ENCODE measurements at regions not wholly inside any gene's neighbourhood (a gene's known extent, or its start where the extent isn't known, plus 50 kb on each side); places are given as distances from the start of the nearest gene placed in this dataset.

DNA sequence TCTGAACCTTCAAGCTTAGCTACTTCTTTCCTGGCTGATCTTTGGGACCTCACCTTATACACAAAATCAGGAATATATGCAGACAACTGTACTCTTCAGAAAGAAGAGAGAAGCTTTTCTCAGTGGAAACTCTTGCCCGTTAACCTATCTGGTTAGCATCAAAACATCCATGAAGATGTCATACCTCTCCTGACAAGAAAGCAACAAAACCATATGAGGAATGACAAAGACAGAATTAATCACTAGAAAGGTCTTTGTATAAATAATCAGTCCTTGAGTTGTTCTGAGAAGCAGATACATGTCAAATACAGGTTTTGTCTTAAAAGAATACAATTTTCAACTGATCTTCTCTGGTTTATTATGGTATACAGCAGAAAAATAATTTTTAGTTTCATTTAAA, 130.8 kb downstream of the FAT4 start:
- ChIA-PET POLR2A (no interaction called here), CTCF (no interaction called here)
- no peaks in the 10 kb centered on the region for H3K36me3 Mint-ChIP-seq
- Histone ChIP-seq H3K4me1 (ENCODE audit: insufficient read depth, low read length) (no peaks in the 10 kb centered on the region), H3K27ac (ENCODE audit: low read depth, low read length) (no peak overlapping the region), H3K36me3 (ENCODE audit: insufficient read depth, low read length) (no peaks in the 10 kb centered on the region), H3K9me3 (ENCODE audit: low read length) (no peaks in the 10 kb centered on the region), H3K4me3 (ENCODE audit: low read length) (no peak overlapping the region), H3K27me3 (ENCODE audit: insufficient read depth, low read length, poor library complexity, severe bottlenecking) (no peaks in the 10 kb centered on the region)
- peaks cover 0 to 17% (median 3%) of the 10 kb centered on the region in 5 donors for H3K9me3 Mint-ChIP-seq
- no peak overlapping the region for H3K27ac Mint-ChIP-seq
- H3K27me3 Mint-ChIP-seq, result no peaks in the 10 kb centered on the region
- H3K4me3 Mint-ChIP-seq, result no peak overlapping the region
- no peak for DNase-seq
- no peaks in the 10 kb centered on the region for H3K4me1 Mint-ChIP-seq

- Histone ChIP-seq H3K4me3 (ENCODE audit: low read length) (no peak overlapping the region), H3K36me3 (ENCODE audit: insufficient read depth, low read length) (no peaks in the 10 kb centered on the region), H3K9me3 (ENCODE audit: low read length) (no peaks in the 10 kb centered on the region), H3K27me3 (ENCODE audit: insufficient read depth, low read length, poor library complexity, severe bottlenecking) (no peaks in the 10 kb centered on the region), H3K4me1 (ENCODE audit: insufficient read depth, low read length) (no peaks in the 10 kb centered on the region), H3K27ac (ENCODE audit: low read depth, low read length) (no peak overlapping the region)
- H3K4me3 Mint-ChIP-seq, result no peak overlapping the region
- H3K36me3 Mint-ChIP-seq, result no peaks in the 10 kb centered on the region
- no peaks in the 10 kb centered on the region for H3K27me3 Mint-ChIP-seq
- peaks cover 3 to 24% (median 10%) of the 10 kb centered on the region in 5 donors for H3K9me3 Mint-ChIP-seq
- no peak overlapping the region for H3K27ac Mint-ChIP-seq
- DNase-seq, result no peak
- ChIA-PET CTCF (no interaction called here), POLR2A (no interaction called here)
- H3K4me1 Mint-ChIP-seq, result no peaks in the 10 kb centered on the region
Observed at GRCh38 chr4:125447551-125448290, 133.0 kb downstream of the FAT4 start.

- Mint-ChIP-seq H3K9me3 (peaks cover 6 to 13% (median 7%) of the 10 kb centered on the region in 5 donors), H3K36me3 (no peaks in the 10 kb centered on the region), H3K4me3 (no peak overlapping the region), H3K27me3 (no peaks in the 10 kb centered on the region), H3K27ac (no peak overlapping the region), H3K4me1 (no peaks in the 10 kb centered on the region)
- POLR2A ChIA-PET, result no interaction called here
- H3K36me3 ChIP-seq (ENCODE audit: insufficient read depth, low read length), result no peaks in the 10 kb centered on the region
- CTCF ChIA-PET, result no interaction called here
- H3K4me3 ChIP-seq (ENCODE audit: low read length), result no peak overlapping the region
- DNase-seq, result no peak
- no peaks in the 10 kb centered on the region for H3K4me1 ChIP-seq (ENCODE audit: insufficient read depth, low read length)
- H3K9me3 ChIP-seq (ENCODE audit: low read length), result no peaks in the 10 kb centered on the region
- H3K27ac ChIP-seq (ENCODE audit: low read depth, low read length), result no peak overlapping the region
- no peaks in the 10 kb centered on the region for H3K27me3 ChIP-seq (ENCODE audit: insufficient read depth, low read length, poor library complexity, severe bottlenecking)
Observed at GRCh38 chr4:125456075-125456474, 141.3 kb downstream of the FAT4 start.

- Mint-ChIP-seq H3K27me3 (no peaks in the 10 kb centered on the region), H3K36me3 (no peaks in the 10 kb centered on the region), H3K4me3 (no peak overlapping the region), H3K4me1 (no peaks in the 10 kb centered on the region), H3K9me3 (peaks cover 0 to 7% (median 3%) of the 10 kb centered on the region in 5 donors), H3K27ac (no peak overlapping the region)
- no peak overlapping the region for H3K4me3 ChIP-seq (ENCODE audit: low read length)
- no peaks in the 10 kb centered on the region for H3K36me3 ChIP-seq (ENCODE audit: insufficient read depth, low read length)
- ChIA-PET CTCF (no interaction called here), POLR2A (no interaction called here)
- H3K4me1 ChIP-seq (ENCODE audit: insufficient read depth, low read length), result no peaks in the 10 kb centered on the region
- no peak for DNase-seq
- no peak overlapping the region for H3K27ac ChIP-seq (ENCODE audit: low read depth, low read length)
- H3K27me3 ChIP-seq (ENCODE audit: insufficient read depth, low read length, poor library complexity, severe bottlenecking), result no peaks in the 10 kb centered on the region
- H3K9me3 ChIP-seq (ENCODE audit: low read length), result no peaks in the 10 kb centered on the region
Observed at GRCh38 chr4:125459531-125459930, 144.8 kb downstream of the FAT4 start.

- no peak overlapping the region for H3K27ac Mint-ChIP-seq
- POLR2A ChIA-PET, result no interaction called here
- H3K4me3 Mint-ChIP-seq, result no peak overlapping the region
Observed at GRCh38 chr4:125461676-125462363, 147.1 kb downstream of the FAT4 start.

GRCh38 chr4:125464146-125464545, 149.4 kb downstream of the FAT4 start:
- Histone ChIP-seq H3K4me3 (ENCODE audit: low read length) (no peak overlapping the region), H3K4me1 (ENCODE audit: insufficient read depth, low read length) (no peaks in the 10 kb centered on the region), H3K27ac (ENCODE audit: low read depth, low read length) (no peak overlapping the region), H3K36me3 (ENCODE audit: insufficient read depth, low read length) (no peaks in the 10 kb centered on the region), H3K9me3 (ENCODE audit: low read length) (no peaks in the 10 kb centered on the region), H3K27me3 (ENCODE audit: insufficient read depth, low read length, poor library complexity, severe bottlenecking) (no peaks in the 10 kb centered on the region)
- no peak overlapping the region for H3K4me3 Mint-ChIP-seq
- peaks cover 2 to 12% (median 3%) of the 10 kb centered on the region in 5 donors for H3K9me3 Mint-ChIP-seq
- POLR2A ChIA-PET, result no interaction called here
- CTCF ChIA-PET, result no interaction called here
- no peaks in the 10 kb centered on the region for H3K4me1 Mint-ChIP-seq
- H3K27me3 Mint-ChIP-seq, result no peaks in the 10 kb centered on the region
- H3K27ac Mint-ChIP-seq, result no peak overlapping the region
- no peaks in the 10 kb centered on the region for H3K36me3 Mint-ChIP-seq
- DNase-seq, result no peak

More at GRCh38 chr4:125461676-125462363, 147.1 kb downstream of the FAT4 start:
- no peak overlapping the region for H3K4me3 ChIP-seq (ENCODE audit: low read length)
- Mint-ChIP-seq H3K36me3 (no peaks in the 10 kb centered on the region), H3K27me3 (no peaks in the 10 kb centered on the region), H3K9me3 (peaks cover 2 to 12% (median 3%) of the 10 kb centered on the region in 5 donors), H3K4me1 (no peaks in the 10 kb centered on the region)
- no peaks in the 10 kb centered on the region for H3K4me1 ChIP-seq (ENCODE audit: insufficient read depth, low read length)
- no peaks in the 10 kb centered on the region for H3K27me3 ChIP-seq (ENCODE audit: insufficient read depth, low read length, poor library complexity, severe bottlenecking)
- no peaks in the 10 kb centered on the region for H3K9me3 ChIP-seq (ENCODE audit: low read length)
- no peak for DNase-seq
- H3K36me3 ChIP-seq (ENCODE audit: insufficient read depth, low read length), result no peaks in the 10 kb centered on the region
- no peak overlapping the region for H3K27ac ChIP-seq (ENCODE audit: low read depth, low read length)
- CTCF ChIA-PET, result no interaction called here

- Mint-ChIP-seq H3K9me3 (peaks cover 0 to 21% (median 3%) of the 10 kb centered on the region in 5 donors), H3K27me3 (no peaks in the 10 kb centered on the region), H3K27ac (no peak overlapping the region), H3K36me3 (no peaks in the 10 kb centered on the region), H3K4me3 (no peak overlapping the region), H3K4me1 (no peaks in the 10 kb centered on the region)
- CTCF ChIA-PET, result no interaction called here
- Histone ChIP-seq H3K4me3 (ENCODE audit: low read length) (no peak overlapping the region), H3K27ac (ENCODE audit: low read depth, low read length) (no peak overlapping the region), H3K36me3 (ENCODE audit: insufficient read depth, low read length) (no peaks in the 10 kb centered on the region), H3K4me1 (ENCODE audit: insufficient read depth, low read length) (no peaks in the 10 kb centered on the region), H3K27me3 (ENCODE audit: insufficient read depth, low read length, poor library complexity, severe bottlenecking) (no peaks in the 10 kb centered on the region), H3K9me3 (ENCODE audit: low read length) (no peaks in the 10 kb centered on the region)
- DNase-seq, result no peak
- POLR2A ChIA-PET, result no interaction called here
Observed at GRCh38 chr4:125481334-125482045, 166.7 kb downstream of the FAT4 start.

DNA sequence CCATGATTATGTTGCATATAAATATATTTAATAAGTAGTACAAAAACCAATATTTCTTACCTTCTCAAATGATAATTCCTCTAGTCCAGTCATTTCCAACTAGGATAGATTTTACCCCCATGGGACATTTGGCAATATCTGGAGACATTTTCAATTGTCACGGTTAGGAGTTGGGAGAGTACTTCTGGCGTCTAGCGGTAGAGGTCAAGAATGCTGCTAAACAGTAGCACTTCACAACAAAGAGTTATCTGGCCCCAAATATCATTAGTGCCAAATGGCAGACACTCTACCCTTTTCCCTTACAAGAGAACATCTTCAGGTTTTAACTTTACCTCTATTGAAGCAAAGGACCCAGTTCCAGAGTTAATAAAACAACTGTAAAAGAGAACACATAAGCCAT, 168.1 kb downstream of the FAT4 start:
- Histone ChIP-seq H3K36me3 (ENCODE audit: insufficient read depth, low read length) (no peaks in the 10 kb centered on the region), H3K4me1 (ENCODE audit: insufficient read depth, low read length) (no peaks in the 10 kb centered on the region), H3K27ac (ENCODE audit: low read depth, low read length) (no peak overlapping the region), H3K4me3 (ENCODE audit: low read length) (no peak overlapping the region), H3K27me3 (ENCODE audit: insufficient read depth, low read length, poor library complexity, severe bottlenecking) (no peaks in the 10 kb centered on the region), H3K9me3 (ENCODE audit: low read length) (no peaks in the 10 kb centered on the region)
- H3K4me1 Mint-ChIP-seq, result no peaks in the 10 kb centered on the region
- no peak overlapping the region for H3K4me3 Mint-ChIP-seq
- DNase-seq, result no peak
- H3K27ac Mint-ChIP-seq, result no peak overlapping the region
- no peaks in the 10 kb centered on the region for H3K36me3 Mint-ChIP-seq
- POLR2A ChIA-PET, result no interaction called here
- peaks cover 0 to 24% (median 3%) of the 10 kb centered on the region in 5 donors for H3K9me3 Mint-ChIP-seq
- CTCF ChIA-PET, result no interaction called here
- H3K27me3 Mint-ChIP-seq, result no peaks in the 10 kb centered on the region
